NB4 (cell line): ENCODE measurements at regions not wholly inside any gene's neighbourhood (a gene's known extent, or its start where the extent isn't known, plus 50 kb on each side); places are given as distances from the start of the nearest gene placed in this dataset.
"Not testable (repeated sequence)": the region's sequence is repeated elsewhere in the genome, so short reads cannot be mapped to it uniquely, and the experiment has no call there.

ENCODE experiments used
- CTCF ChIP-seq: IDR thresholded peaks from one replicate; pipeline ENCODE4 v1.5.1; 2012; ENCODE audit warnings: low read depth, low read length
- POLR2A ChIP-seq: IDR thresholded peaks from 2 replicates; pipeline ENCODE4 v1.6.1; 2011; ENCODE audit warnings: mild to moderate bottlenecking; ENCODE audit not compliant: insufficient read length; ENCODE audit errors: extremely low read depth

- TF ChIP-seq POLR2A, CTCF: not testable (repeated sequence)
Measured at GRCh38 chr6:74170550-74170949, 474.5 kb downstream of the CD109 start.
